Karpas-422 (cell line): ENCODE measurements at regions not wholly inside any gene's neighbourhood (a gene's known extent, or its start where the extent isn't known, plus 50 kb on each side); places are given as distances from the start of the nearest gene placed in this dataset.

Experiments
- DNase-seq: peaks from one replicate; pipeline ENCODE4 v3.0.0-alpha.2; 2015
- H2AFZ ChIP-seq: fragments of 200-600 bp; sonication (generic); 2 replicates; pipeline ENCODE4 v1.6.1; 2014; ENCODE audit warnings: antibody characterized with exemption, low read length, mixed read lengths
- H3K27ac ChIP-seq: fragments of 200-600 bp; sonication (generic); 2 replicates; pipeline ENCODE4 v1.5.1; 2014; ENCODE audit warnings: mild to moderate bottlenecking, low read length, moderate library complexity
- H3K27me3 ChIP-seq: fragments of 200-600 bp; sonication (generic); 2 replicates; pipeline ENCODE4 v1.6.1; 2014; ENCODE audit warnings: low read length, mixed read lengths
- H3K36me3 ChIP-seq: fragments of 200-600 bp; sonication (generic); 2 replicates; pipeline ENCODE4 v1.6.1; 2014; ENCODE audit warnings: low read length, mixed read lengths; ENCODE audit not compliant: insufficient read depth
- H3K4me1 ChIP-seq: fragments of 200-600 bp; sonication (generic); 2 replicates; pipeline ENCODE4 v1.6.1; 2014; ENCODE audit warnings: mild to moderate bottlenecking, low read length, mixed read lengths
- H3K4me2 ChIP-seq: fragments of 200-600 bp; sonication (generic); 2 replicates; pipeline ENCODE4 v1.6.1; 2014; ENCODE audit warnings: low read length, low read depth, mild to moderate bottlenecking; ENCODE audit not compliant: poor library complexity, severe bottlenecking
- H3K4me3 ChIP-seq: fragments of 200-600 bp; sonication (generic); 2 replicates; pipeline ENCODE4 v1.5.1; 2014; ENCODE audit warnings: mild to moderate bottlenecking, antibody characterized with exemption, low read length, mixed read lengths
- H3K79me2 ChIP-seq: fragments of 200-600 bp; sonication (generic); 2 replicates; pipeline ENCODE4 v1.6.1; 2014; ENCODE audit warnings: mild to moderate bottlenecking, low read length, mixed read lengths
- H3K9ac ChIP-seq: fragments of 200-600 bp; sonication (generic); 2 replicates; pipeline ENCODE4 v1.6.0; 2014; ENCODE audit warnings: low read length
- H3K9me2 ChIP-seq: fragments of 200-600 bp; sonication (generic), shearing (Covaris generic); replicated peaks from 2 replicates; pipeline ENCODE4 v1.6.0; 2014; ENCODE audit warnings: mild to moderate bottlenecking, low read length, moderate library complexity; ENCODE audit not compliant: insufficient read depth
- H3K9me3 ChIP-seq: fragments of 300-700, 200-600 bp; sonication (generic); 2 replicates; pipeline ENCODE4 v1.6.1; 2014; ENCODE audit warnings: low read length, mixed read lengths
- H4K20me1 ChIP-seq: fragments of 200-600 bp; sonication (generic); 2 replicates; pipeline ENCODE4 v1.6.1; 2014; ENCODE audit warnings: mild to moderate bottlenecking, antibody characterized with exemption, low read length, low read depth; ENCODE audit not compliant: insufficient read depth

DNA sequence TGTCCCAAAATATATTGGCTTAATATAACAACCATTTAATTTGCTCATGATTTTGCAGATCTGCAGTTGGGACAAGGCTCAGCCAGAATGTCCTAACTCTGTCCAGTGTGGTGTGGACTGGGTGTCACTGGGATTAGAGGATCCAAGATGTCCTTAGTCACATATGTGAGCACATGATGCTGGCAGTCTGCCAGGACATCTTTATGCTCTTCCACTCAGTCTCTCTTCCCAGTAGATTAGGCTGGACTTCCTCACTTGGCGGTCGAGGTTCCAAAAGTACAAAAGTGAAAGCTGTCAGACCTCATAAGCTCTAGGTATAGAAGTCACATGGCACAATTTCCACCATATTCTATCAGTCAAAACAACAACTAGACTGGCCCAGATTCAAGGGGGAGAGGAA is 167.9 kb upstream of the NTF3 start:
- Histone ChIP-seq H3K79me2 (no peaks in the 10 kb centered on the region), H2AFZ (no peak overlapping the region), H3K27ac (no peak overlapping the region), H3K9ac (no peak overlapping the region), H3K4me2 (no peak overlapping the region), H3K4me3 (no peak overlapping the region), H3K9me2 (no peaks in the 10 kb centered on the region), H3K4me1 (no peaks in the 10 kb centered on the region), H3K36me3 (no peaks in the 10 kb centered on the region), H3K9me3 (no peaks in the 10 kb centered on the region), H4K20me1 (no peaks in the 10 kb centered on the region), H3K27me3 (no peaks in the 10 kb centered on the region)
- DNase-seq: no peak

GRCh38 chr12:5267603-5268423 is 164.1 kb upstream of the NTF3 start:
- H3K4me1 ChIP-seq: no peaks in the 10 kb centered on the region
- H3K4me3 ChIP-seq: no peak overlapping the region
- DNase-seq: no peak
- H3K79me2 ChIP-seq: no peaks in the 10 kb centered on the region
- no peaks in the 10 kb centered on the region for H4K20me1 ChIP-seq
- H3K9ac ChIP-seq: no peak overlapping the region
- no peaks in the 10 kb centered on the region for H3K9me3 ChIP-seq
- no peaks in the 10 kb centered on the region for H3K9me2 ChIP-seq
- no peak overlapping the region for H3K4me2 ChIP-seq
- no peaks in the 10 kb centered on the region for H3K36me3 ChIP-seq
- H2AFZ ChIP-seq: no peak overlapping the region
- no peaks in the 10 kb centered on the region for H3K27me3 ChIP-seq
- H3K27ac ChIP-seq: no peak overlapping the region

DNA sequence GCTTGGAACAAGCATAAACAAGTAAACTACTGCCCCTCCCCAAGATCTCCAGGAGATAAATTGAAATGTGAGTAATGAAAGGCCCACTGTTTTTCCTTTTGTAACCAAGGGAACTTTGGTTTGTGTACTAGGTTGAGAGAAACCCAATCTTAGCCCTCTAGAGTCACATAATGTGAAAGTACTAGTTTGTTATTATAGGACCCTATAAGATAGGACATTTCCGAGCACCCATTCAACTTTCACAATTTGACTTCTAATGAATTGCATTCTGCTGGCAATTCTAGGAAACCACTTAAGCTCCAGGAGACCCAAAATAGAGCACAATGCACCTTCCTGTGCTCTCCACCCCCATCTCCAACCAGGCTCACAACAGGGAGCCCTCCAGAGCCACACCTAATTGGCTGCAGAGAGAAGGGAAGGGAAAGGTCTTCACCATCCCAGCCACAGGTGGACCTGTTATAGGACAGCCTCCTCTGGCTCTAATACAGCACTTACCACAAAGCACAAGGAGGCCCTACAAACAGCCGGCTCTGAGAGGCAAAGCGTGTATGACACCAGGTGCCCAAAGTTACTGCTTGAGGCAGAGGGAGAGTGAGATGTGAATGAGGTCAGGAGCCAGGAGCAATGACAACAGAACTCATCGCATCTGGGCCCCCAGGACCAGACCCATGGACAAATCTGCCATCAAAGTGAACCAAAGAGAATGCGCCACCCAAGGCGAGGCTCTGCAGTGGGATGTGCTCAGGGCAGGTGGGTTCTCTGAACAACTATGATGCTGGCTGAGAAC is 163.3 kb upstream of the NTF3 start:
- no peaks in the 10 kb centered on the region for H3K4me1 ChIP-seq
- DNase-seq: no peak
- no peak overlapping the region for H3K4me3 ChIP-seq

GRCh38 chr12:5269846-5270245 is 162.1 kb upstream of the NTF3 start:
- no peaks in the 10 kb centered on the region for H3K9me2 ChIP-seq
- H3K4me2 ChIP-seq: no peak overlapping the region
- no peak overlapping the region for H2AFZ ChIP-seq
- no peaks in the 10 kb centered on the region for H3K4me1 ChIP-seq
- no peaks in the 10 kb centered on the region for H3K79me2 ChIP-seq
- no peaks in the 10 kb centered on the region for H4K20me1 ChIP-seq
- H3K27ac ChIP-seq: no peak overlapping the region
- no peaks in the 10 kb centered on the region for H3K27me3 ChIP-seq
- no peak overlapping the region for H3K4me3 ChIP-seq
- no peak overlapping the region for H3K9ac ChIP-seq
- H3K36me3 ChIP-seq: no peaks in the 10 kb centered on the region
- no peak for DNase-seq
- H3K9me3 ChIP-seq: no peaks in the 10 kb centered on the region

More for the DNA sequence above, 163.3 kb upstream of the NTF3 start:
- H3K4me2 ChIP-seq: no peak overlapping the region
- no peak overlapping the region for H3K9ac ChIP-seq
- no peaks in the 10 kb centered on the region for H4K20me1 ChIP-seq
- H2AFZ ChIP-seq: no peak overlapping the region
- H3K36me3 ChIP-seq: no peaks in the 10 kb centered on the region
- no peaks in the 10 kb centered on the region for H3K9me2 ChIP-seq
- H3K27me3 ChIP-seq: no peaks in the 10 kb centered on the region
- H3K27ac ChIP-seq: no peak overlapping the region
- H3K9me3 ChIP-seq: no peaks in the 10 kb centered on the region
- H3K79me2 ChIP-seq: no peaks in the 10 kb centered on the region

GRCh38 chr12:5272018-5272785 is 159.7 kb upstream of the NTF3 start:
- H3K9ac ChIP-seq: no peak overlapping the region
- H4K20me1 ChIP-seq: no peaks in the 10 kb centered on the region
- H3K36me3 ChIP-seq: no peaks in the 10 kb centered on the region
- H3K27me3 ChIP-seq: no peaks in the 10 kb centered on the region
- DNase-seq: no peak
- H3K79me2 ChIP-seq: no peaks in the 10 kb centered on the region
- no peak overlapping the region for H3K4me2 ChIP-seq
- H3K9me3 ChIP-seq: no peaks in the 10 kb centered on the region
- no peak overlapping the region for H3K4me3 ChIP-seq
- H3K27ac ChIP-seq: no peak overlapping the region
- H3K4me1 ChIP-seq: no peaks in the 10 kb centered on the region
- H3K9me2 ChIP-seq: no peaks in the 10 kb centered on the region
- no peak overlapping the region for H2AFZ ChIP-seq

- Histone ChIP-seq H3K9ac (no peak overlapping the region), H3K4me3 (no peak overlapping the region), H3K4me2 (no peak overlapping the region), H3K79me2 (no peaks in the 10 kb centered on the region), H4K20me1 (no peaks in the 10 kb centered on the region), H3K9me2 (no peaks in the 10 kb centered on the region), H3K36me3 (no peaks in the 10 kb centered on the region), H3K27me3 (no peaks in the 10 kb centered on the region), H3K9me3 (no peaks in the 10 kb centered on the region), H3K4me1 (no peaks in the 10 kb centered on the region), H2AFZ (no peak overlapping the region), H3K27ac (no peak overlapping the region)
- no peak for DNase-seq
Observed at GRCh38 chr12:5273709-5274108, 158.2 kb upstream of the NTF3 start.

DNA sequence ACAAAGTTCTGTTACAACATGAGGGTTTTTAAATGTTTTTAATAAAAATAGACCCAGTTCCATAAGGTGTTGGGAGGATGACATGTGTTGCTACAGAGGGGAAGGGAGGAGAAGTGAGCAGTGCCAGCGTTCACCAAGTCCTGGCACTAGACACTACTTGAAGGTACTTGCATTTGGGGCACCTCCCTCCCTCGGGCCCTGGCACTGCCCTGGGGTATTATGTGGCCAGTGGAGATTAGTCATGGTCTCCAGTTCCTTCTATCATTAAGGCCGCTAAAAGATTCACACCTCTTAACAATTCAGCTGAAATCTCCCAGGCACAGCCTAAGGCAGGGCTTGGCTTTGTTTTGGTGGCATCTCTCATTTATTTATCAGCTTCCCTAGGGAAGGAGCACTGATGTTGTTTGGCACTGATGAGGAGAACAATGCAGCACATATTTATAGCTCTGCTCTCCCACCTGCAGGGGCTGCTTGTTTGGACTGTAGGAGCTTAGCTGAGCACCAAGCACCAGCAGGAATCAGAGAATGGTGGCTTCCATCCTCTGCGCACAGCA is 155.5 kb upstream of the NTF3 start:
- no peak overlapping the region for H3K9ac ChIP-seq
- H3K79me2 ChIP-seq: no peaks in the 10 kb centered on the region
- H3K9me3 ChIP-seq: no peaks in the 10 kb centered on the region
- no peak overlapping the region for H3K4me3 ChIP-seq
- no peak overlapping the region for H3K4me2 ChIP-seq
- no peak overlapping the region for H3K27ac ChIP-seq
- H3K4me1 ChIP-seq: no peaks in the 10 kb centered on the region
- H2AFZ ChIP-seq: no peak overlapping the region
- no peaks in the 10 kb centered on the region for H3K9me2 ChIP-seq
- no peak for DNase-seq
- no peaks in the 10 kb centered on the region for H3K27me3 ChIP-seq
- H4K20me1 ChIP-seq: no peaks in the 10 kb centered on the region
- H3K36me3 ChIP-seq: no peaks in the 10 kb centered on the region

DNA sequence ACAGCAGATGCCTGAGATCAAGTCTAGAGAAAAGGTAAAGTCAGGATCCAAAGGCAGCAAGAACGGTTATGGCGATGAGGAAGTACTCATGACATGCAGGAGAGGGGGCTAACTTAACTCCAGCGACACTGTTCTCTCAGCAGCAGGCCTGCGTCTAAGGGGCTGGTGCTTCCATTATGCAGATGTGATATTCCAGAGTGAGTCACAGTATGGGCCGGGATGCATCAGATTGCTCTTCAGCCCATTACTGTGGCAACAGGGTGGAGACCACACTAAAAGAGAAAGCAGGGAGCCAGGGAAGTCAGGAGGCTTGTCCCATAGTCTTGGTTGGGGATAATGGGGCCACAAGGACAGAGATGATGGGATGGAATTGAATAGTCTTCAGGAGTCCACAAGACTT is 151.8 kb upstream of the NTF3 start:
- Histone ChIP-seq H3K36me3 (no peaks in the 10 kb centered on the region), H3K27me3 (no peaks in the 10 kb centered on the region), H3K4me2 (no peak overlapping the region), H2AFZ (no peak overlapping the region), H3K9me2 (no peaks in the 10 kb centered on the region), H3K79me2 (no peaks in the 10 kb centered on the region), H3K27ac (no peak overlapping the region), H3K4me1 (no peaks in the 10 kb centered on the region), H3K9me3 (no peaks in the 10 kb centered on the region), H4K20me1 (no peaks in the 10 kb centered on the region), H3K4me3 (no peak overlapping the region), H3K9ac (no peak overlapping the region)
- no peak for DNase-seq
